ENCODE measurements at regions not wholly inside any gene's neighbourhood (a gene's known extent, or its start where the extent isn't known, plus 50 kb on each side); places are given as distances from the start of the nearest gene placed in this dataset.
"Not testable (repeated sequence)": the region's sequence is repeated elsewhere in the genome, so short reads cannot be mapped to it uniquely, and the experiment has no call there.

GRCh38 chr4:67380702-67381405 lies 164.4 kb downstream of the CENPC start:
- not testable (repeated sequence) for TF ChIP-seq EZH2 (IDR thresholded peaks at IDR 0.05; ENCODE audit: borderline replicate concordance, low read depth, low read length, severe bottlenecking); CTCF (IDR thresholded peaks at IDR 0.05; ENCODE audit: extremely low read depth in 1 of 2, insufficient read depth in 1 of 2, low read depth in 1 of 2, low read length in 2 of 2); POLR2A (IDR thresholded peaks at IDR 0.05; ENCODE audit: low read depth, low read length); MAX (IDR thresholded peaks at IDR 0.05; ENCODE audit: insufficient read depth, insufficient read length); JUN (IDR thresholded peaks at IDR 0.05; ENCODE audit: borderline replicate concordance, insufficient read depth, insufficient read length, low read depth)

Measured in endothelial cell of umbilical vein (primary cell).